K562 (cell line): ENCODE measurements at regions not wholly inside any gene's neighbourhood (a gene's known extent, or its start where the extent isn't known, plus 50 kb on each side); places are given as distances from the start of the nearest gene placed in this dataset.

Source experiments
- ATAC-seq: fragments of 200-7000 bp; cut with Tn5 transposase; 3 replicates; pipeline ENCODE4 v1.9.1; 2020; ENCODE audit warnings: moderate library complexity
- BruUV-seq: library from RNA; stranded (reverse); fragments of 400-500 nt; replicated peaks from 2 replicates; lab custom pipeline; 2021; lab: Mats Ljungman, UMichigan
- CTCF ChIA-PET: fragments of 300-600 bp; formaldehyde crosslinking; extraction: SDS; loops from one replicate; lab custom pipeline; 2021; ENCODE audit warnings: low intra/inter-chr PET ratio; lab: Yijun Ruan, JAX
- POLR2A ChIA-PET: fragments of 300-600, 350-650 bp; sonication (Branson Sonifier 250); formaldehyde crosslinking; extraction: SDS; loops from one replicate; lab custom pipeline; 2021; ENCODE audit warnings: antibody characterized with exemption, inconsistent platforms; lab: Yijun Ruan, JAX
- DNase-seq, 4 experiments: peaks; one replicate each; pipeline versions ENCODE4 v3.0.0 to v3.0.0-alpha.2; 2011 to 2018; ENCODE audit warnings: low spot score in 3 of 4, mixed read lengths in 3 of 4; ENCODE audit errors: extremely low read depth in 1 of 4
- FAIRE-seq: peaks from 2 replicates; lab custom pipeline; 2011; peaks lifted over from hg19 to GRCh38; lab: Jason Lieb, UNC
- H2AFZ ChIP-seq: 2 replicates; pipeline ENCODE4 v1.6.0; 2011; ENCODE audit warnings: low read depth, low read length, control low read depth, inconsistent platforms
- H3K27ac ChIP-seq: fragments of 200-600 bp; 3 replicates; pipeline ENCODE4 v1.8.0; 2011; ENCODE audit warnings: low read depth, mild to moderate bottlenecking, control low read depth, inconsistent platforms, low read length, moderate library complexity, mixed read lengths; ENCODE audit errors: extremely low read depth
- H3K27me3 ChIP-seq, 2 experiments: fragments of 300-600 bp in 1 of 2; 2 replicates in 1 of 2; 3 replicates in 1 of 2; pipeline versions ENCODE4 v1.6.0 to v1.8.0; 2011; ENCODE audit warnings: inconsistent platforms in 2 of 2, low read length in 2 of 2, mild to moderate bottlenecking in 1 of 2, mixed read lengths in 1 of 2, moderate library complexity in 1 of 2; ENCODE audit not compliant: control insufficient read depth in 2 of 2, insufficient read depth in 2 of 2
- H3K36me3 ChIP-seq: fragments of 300-600 bp; 3 replicates; pipeline ENCODE4 v1.8.0; 2011; ENCODE audit warnings: mild to moderate bottlenecking, low read length, inconsistent platforms; ENCODE audit not compliant: control insufficient read depth, insufficient read depth
- H3K4me1 ChIP-seq, 2 experiments: fragments of 200-600 bp in 1 of 2; replicated peaks in 1 of 2; 2 replicates in 1 of 2; 3 replicates in 1 of 2; pipeline versions ENCODE4 v1.5.1 to v1.8.0; 2011; ENCODE audit warnings: inconsistent platforms in 2 of 2, low read length in 2 of 2, mild to moderate bottlenecking in 1 of 2, mixed read lengths in 1 of 2, moderate library complexity in 1 of 2; ENCODE audit not compliant: control insufficient read depth in 2 of 2, insufficient read depth in 2 of 2
- H3K4me2 ChIP-seq: 2 replicates; pipeline ENCODE4 v1.6.1; 2011; ENCODE audit warnings: low read length, control low read depth, inconsistent platforms, mixed read lengths; ENCODE audit not compliant: insufficient read depth
- H3K4me3 ChIP-seq: fragments of 200-600 bp; sonication (generic), shearing (Covaris generic); 2 replicates; pipeline ENCODE4 v1.5.1; 2016; ENCODE audit warnings: control low read depth, inconsistent platforms
- H3K79me2 ChIP-seq: fragments of 200-600 bp; 3 replicates; pipeline ENCODE4 v1.8.0; 2011; ENCODE audit warnings: low read length, inconsistent platforms; ENCODE audit not compliant: control insufficient read depth, insufficient read depth
- H3K9ac ChIP-seq, 2 experiments: 2 replicates each; pipeline versions ENCODE4 v1.6.0 to v1.6.1; 2011; ENCODE audit warnings: low read depth in 2 of 2, low read length in 2 of 2, control low read depth in 1 of 2, inconsistent platforms in 1 of 2, mild to moderate bottlenecking in 1 of 2, mixed read lengths in 1 of 2; ENCODE audit not compliant: insufficient read depth in 1 of 2
- H3K9me1 ChIP-seq: one replicate; pipeline ENCODE4 v1.6.0; 2011; ENCODE audit warnings: inconsistent platforms, mild to moderate bottlenecking, low read length, moderate library complexity; ENCODE audit not compliant: control insufficient read depth, insufficient read depth
- H3K9me3 ChIP-seq: replicated peaks from 2 replicates; pipeline ENCODE4 v1.5.1; 2011; ENCODE audit warnings: low read depth, low read length, inconsistent platforms; ENCODE audit not compliant: control insufficient read depth, insufficient read depth
- H4K20me1 ChIP-seq: replicated peaks from 2 replicates; pipeline ENCODE4 v1.6.1; 2011; ENCODE audit warnings: low read length, inconsistent platforms, mixed read lengths; ENCODE audit not compliant: control insufficient read depth, insufficient read depth
- ATF4 ChIP-seq: fragments of 450-650 bp; formaldehyde crosslinking; IDR thresholded peaks from 2 replicates; pipeline ENCODE4 v1.4.0; 2022; ENCODE audit warnings: mild to moderate bottlenecking, moderate library complexity
- HMG20A ChIP-seq: fragments of 450-650 bp; formaldehyde crosslinking; conservative IDR thresholded peaks from 2 replicates; pipeline ENCODE4 v1.4.0; 2020; ENCODE audit warnings: mild to moderate bottlenecking, mixed read lengths
- HNRNPLL ChIP-seq: fragments of 200-400 bp; formaldehyde crosslinking; IDR thresholded peaks from 2 replicates; pipeline ENCODE4 v1.6.1; 2017; ENCODE audit warnings: low read length, low read depth, mild to moderate bottlenecking; ENCODE audit not compliant: poor library complexity, severe bottlenecking
- OTX1 ChIP-seq: fragments of 450-650 bp; formaldehyde crosslinking; IDR thresholded peaks from 2 replicates; pipeline ENCODE4 v1.4.0; 2022; ENCODE audit warnings: mild to moderate bottlenecking
- RBM25 ChIP-seq: fragments of 200-400 bp; formaldehyde crosslinking; IDR thresholded peaks from 2 replicates; pipeline ENCODE4 v1.6.1; 2018; ENCODE audit warnings: low read length, low read depth, moderate library complexity; ENCODE audit not compliant: severe bottlenecking
- TCF7L2 ChIP-seq: fragments of 150-350 bp; IDR thresholded peaks from 2 replicates; pipeline ENCODE4 v1.6.1; 2016; ENCODE audit warnings: low read depth, mild to moderate bottlenecking, low read length, moderate library complexity
- WHSC1 ChIP-seq: IDR thresholded peaks from one replicate; pipeline ENCODE4 v1.6.1; 2012; ENCODE audit warnings: low read length, control low read depth, inconsistent platforms
- ZNF354B ChIP-seq: fragments of 250-450 bp; sonication (Bioruptor Pico); IDR thresholded peaks from 2 replicates; pipeline ENCODE4 v1.4.0; 2020
- WGBS: fragments of 100-300 bp; shearing (Covaris generic); methylation state at CpG from one replicate; pipeline ENCODE4 v1.1.6; 2016; ENCODE audit warnings: low coverage, mixed read lengths; ENCODE audit not compliant: insufficient coverage; ENCODE audit errors: missing lambda C conversion rate; 5-methylcytosine and 5-hydroxymethylcytosine counted together
- in situ Hi-C: fragments of 300-500 bp; cut with MboI; formaldehyde crosslinking; loops from 4 replicates; pipeline ENCODE4 v1.15.0; 2018; ENCODE audit warnings: inconsistent platforms, mixed read lengths
- intact Hi-C: fragments of 100-400 bp; cut with micrococcal nuclease; formaldehyde crosslinking; loops from 2 replicates; pipeline ENCODE4 v1.14.2; 2022

- ATAC-seq: no peak
- no TSS peak for BruUV-seq
- FAIRE-seq: no peak
- H3K4me2 ChIP-seq: no peak overlapping the region
- CTCF ChIA-PET: no interaction called here
- H3K4me1 ChIP-seq: peaks cover 0 to 2% of the 10 kb centered on the region in 2 experiments; a peak in 2 of 5 replicates
- POLR2A ChIA-PET: no interaction called here
- no peak overlapping the region for H2AFZ ChIP-seq
- intact Hi-C loops: no loop called here
- WGBS: 0% methylated on average over 1 of the region's 1 CpG
- no peaks in the 10 kb centered on the region for H3K27me3 ChIP-seq
- no peaks in the 10 kb centered on the region for H3K36me3 ChIP-seq
- H3K27ac ChIP-seq: no peak overlapping the region
- no peaks in the 10 kb centered on the region for H4K20me1 ChIP-seq
- no peak for TF ChIP-seq HNRNPLL
- no peak for TF ChIP-seq TCF7L2
- TF ChIP-seq WHSC1: no peak
- no peak for TF ChIP-seq OTX1 (CRISPR knock-in tag)
- H3K9me1 ChIP-seq: no peaks in the 10 kb centered on the region
- H3K79me2 ChIP-seq: no peaks in the 10 kb centered on the region
- in situ Hi-C loops: no loop called here
- no peak overlapping the region for H3K4me3 ChIP-seq
- no peaks in the 10 kb centered on the region for H3K9me3 ChIP-seq
- H3K9ac ChIP-seq: no peak overlapping the region
- DNase-seq: no peak
Observed at GRCh38 chr12:14190694-14191093, 174.8 kb upstream of the ATF7IP start.

GRCh38 chr12:14191612-14192011 is 173.9 kb upstream of the ATF7IP start:
- CTCF ChIA-PET: no interaction called here
- FAIRE-seq (no peak), ATAC-seq (no peak), DNase-seq (no peak)
- no peaks in the 10 kb centered on the region for H3K36me3 ChIP-seq
- in situ Hi-C loops (no loop called here), intact Hi-C loops (no loop called here)
- H4K20me1 ChIP-seq: no peaks in the 10 kb centered on the region
- H3K27ac ChIP-seq: no peak overlapping the region
- H3K27me3 ChIP-seq: no peaks in the 10 kb centered on the region
- 7% methylated on average over 4 of the region's 4 CpGs for WGBS
- H3K9ac ChIP-seq: no peak overlapping the region
- H3K9me3 ChIP-seq: no peaks in the 10 kb centered on the region
- no peak overlapping the region for H3K4me3 ChIP-seq
- no TSS peak for BruUV-seq
- H3K9me1 ChIP-seq: no peaks in the 10 kb centered on the region
- peak overlapping the region; percentile 70; the same call in 1 of the 2 replicates for H2AFZ ChIP-seq
- POLR2A ChIA-PET: no interaction called here
- H3K4me1 ChIP-seq: peaks cover 0 to 2% of the 10 kb centered on the region in 2 experiments; a peak in 3 of 5 replicates
- peak overlapping the region; percentile 46; the same call in 1 of the 2 replicates for H3K4me2 ChIP-seq
- no peaks in the 10 kb centered on the region for H3K79me2 ChIP-seq
- TF ChIP-seq ATF4 (CRISPR knock-in tag): no peak
- no peak for TF ChIP-seq HMG20A
- TF ChIP-seq RBM25: no peak
- TF ChIP-seq ZNF354B: no peak
